ENCODE measurements at regions not wholly inside any gene's neighbourhood (a gene's known extent, or its start where the extent isn't known, plus 50 kb on each side); places are given as distances from the start of the nearest gene placed in this dataset.
"Not testable (repeated sequence)": the region's sequence is repeated elsewhere in the genome, so short reads cannot be mapped to it uniquely, and the experiment has no call there.

GRCh38 chr3:193129607-193130006, 111.4 kb upstream of the PLAAT1 start:
- H3K27me3 Mint-ChIP-seq: peaks cover 16% of the 10 kb centered on the region
- H3K9me3 Mint-ChIP-seq: peaks cover 3% of the 10 kb centered on the region
- no peak for ATAC-seq
- H3K4me3 Mint-ChIP-seq: no peak overlapping the region
- H3K4me1 Mint-ChIP-seq: no peaks in the 10 kb centered on the region
- H3K36me3 Mint-ChIP-seq: no peaks in the 10 kb centered on the region
- H3K27ac Mint-ChIP-seq: no peak overlapping the region

- H3K27me3 Mint-ChIP-seq: peaks cover 16% of the 10 kb centered on the region
- no peak for ATAC-seq
These were observed 110.4 kb upstream of the PLAAT1 start for GRCh38 chr3:193130576-193130975.

GRCh38 chr3:193132241-193132640, 108.8 kb upstream of the PLAAT1 start:
- no peak for ATAC-seq
- H3K27ac Mint-ChIP-seq: no peak overlapping the region
- no peaks in the 10 kb centered on the region for H3K36me3 Mint-ChIP-seq
- no peak overlapping the region for H3K4me3 Mint-ChIP-seq
- H3K9me3 Mint-ChIP-seq: no peaks in the 10 kb centered on the region
- no peaks in the 10 kb centered on the region for H3K4me1 Mint-ChIP-seq
- H3K27me3 Mint-ChIP-seq: peaks cover 9% of the 10 kb centered on the region

More at GRCh38 chr3:193130576-193130975, 110.4 kb upstream of the PLAAT1 start:
- Mint-ChIP-seq H3K36me3 (no peaks in the 10 kb centered on the region), H3K27ac (no peak overlapping the region), H3K4me1 (no peaks in the 10 kb centered on the region), H3K4me3 (no peak overlapping the region), H3K9me3 (peaks cover 3% of the 10 kb centered on the region)

GRCh38 chr3:193132964-193133363, 108.1 kb upstream of the PLAAT1 start:
- no peak overlapping the region for H3K4me3 Mint-ChIP-seq
- ATAC-seq: no peak

GRCh38 chr3:193134856-193135255, 106.2 kb upstream of the PLAAT1 start:
- Mint-ChIP-seq H3K27me3 (peaks cover 19% of the 10 kb centered on the region), H3K27ac (no peak overlapping the region), H3K9me3 (peaks cover 6% of the 10 kb centered on the region), H3K4me1 (no peaks in the 10 kb centered on the region), H3K4me3 (no peak overlapping the region), H3K36me3 (no peaks in the 10 kb centered on the region)
- no peak for ATAC-seq

More at GRCh38 chr3:193132964-193133363, 108.1 kb upstream of the PLAAT1 start:
- Mint-ChIP-seq H3K4me1 (no peaks in the 10 kb centered on the region), H3K27ac (no peak overlapping the region), H3K36me3 (no peaks in the 10 kb centered on the region), H3K27me3 (peaks cover 7% of the 10 kb centered on the region), H3K9me3 (no peaks in the 10 kb centered on the region)

- no peaks in the 10 kb centered on the region for H3K4me1 Mint-ChIP-seq
- no peak overlapping the region for H3K4me3 Mint-ChIP-seq
- peaks cover 9% of the 10 kb centered on the region for H3K9me3 Mint-ChIP-seq
- no peak for ATAC-seq
- H3K36me3 Mint-ChIP-seq: no peaks in the 10 kb centered on the region
- no peak overlapping the region for H3K27ac Mint-ChIP-seq
- H3K27me3 Mint-ChIP-seq: peaks cover 11% of the 10 kb centered on the region
These were observed 100.6 kb upstream of the PLAAT1 start for GRCh38 chr3:193140381-193140780.

GRCh38 chr3:193145248-193145647, 95.8 kb upstream of the PLAAT1 start:
- H3K27ac Mint-ChIP-seq: no peak overlapping the region
- H3K9me3 Mint-ChIP-seq: peaks cover 3% of the 10 kb centered on the region
- no peaks in the 10 kb centered on the region for H3K4me1 Mint-ChIP-seq
- no peak for ATAC-seq
- H3K4me3 Mint-ChIP-seq: no peak overlapping the region
- H3K27me3 Mint-ChIP-seq: no peaks in the 10 kb centered on the region
- H3K36me3 Mint-ChIP-seq: no peaks in the 10 kb centered on the region

- no peak for ATAC-seq
- Mint-ChIP-seq H3K36me3 (no peaks in the 10 kb centered on the region), H3K4me1 (no peaks in the 10 kb centered on the region), H3K27ac (no peak overlapping the region), H3K9me3 (no peaks in the 10 kb centered on the region), H3K4me3 (no peak overlapping the region), H3K27me3 (no peaks in the 10 kb centered on the region)
These were observed 92.1 kb upstream of the PLAAT1 start for GRCh38 chr3:193148688-193149473.

- Mint-ChIP-seq H3K27me3 (no peaks in the 10 kb centered on the region), H3K27ac (no peak overlapping the region)
These were observed 91.0 kb upstream of the PLAAT1 start for GRCh38 chr3:193149998-193150397.

GRCh38 chr3:193155044-193155781, 85.8 kb upstream of the PLAAT1 start:
- H3K4me3 Mint-ChIP-seq, H3K9me3 Mint-ChIP-seq, H3K36me3 Mint-ChIP-seq, H3K27me3 Mint-ChIP-seq, H3K4me1 Mint-ChIP-seq, H3K27ac Mint-ChIP-seq: not testable (repeated sequence)
- peak; percentile 41 for ATAC-seq

More at GRCh38 chr3:193149998-193150397, 91.0 kb upstream of the PLAAT1 start:
- H3K4me1 Mint-ChIP-seq: no peaks in the 10 kb centered on the region
- no peak for ATAC-seq
- H3K36me3 Mint-ChIP-seq: no peaks in the 10 kb centered on the region
- no peak overlapping the region for H3K4me3 Mint-ChIP-seq
- no peaks in the 10 kb centered on the region for H3K9me3 Mint-ChIP-seq

GRCh38 chr3:193157051-193157450, 84.0 kb upstream of the PLAAT1 start:
- Mint-ChIP-seq H3K4me3 (no peak overlapping the region), H3K27ac (no peak overlapping the region), H3K27me3 (no peaks in the 10 kb centered on the region), H3K36me3 (no peaks in the 10 kb centered on the region), H3K4me1 (no peaks in the 10 kb centered on the region), H3K9me3 (no peaks in the 10 kb centered on the region)
- no peak for ATAC-seq

GRCh38 chr3:193165431-193166120, 75.4 kb upstream of the PLAAT1 start:
- no peaks in the 10 kb centered on the region for H3K4me1 Mint-ChIP-seq
- H3K9me3 Mint-ChIP-seq: no peaks in the 10 kb centered on the region
- H3K27me3 Mint-ChIP-seq: peaks cover 9% of the 10 kb centered on the region
- no peak for ATAC-seq
- H3K27ac Mint-ChIP-seq: no peak overlapping the region
- no peak overlapping the region for H3K4me3 Mint-ChIP-seq
- no peaks in the 10 kb centered on the region for H3K36me3 Mint-ChIP-seq

- Mint-ChIP-seq H3K4me1 (no peaks in the 10 kb centered on the region), H3K27ac (no peak overlapping the region), H3K4me3 (no peak overlapping the region), H3K9me3 (no peaks in the 10 kb centered on the region), H3K36me3 (no peaks in the 10 kb centered on the region), H3K27me3 (peaks cover 9% of the 10 kb centered on the region)
- no peak for ATAC-seq
These were observed 72.1 kb upstream of the PLAAT1 start for GRCh38 chr3:193168931-193169330.

GRCh38 chr3:193174140-193174539, 66.9 kb upstream of the PLAAT1 start:
- Mint-ChIP-seq H3K4me3 (no peak overlapping the region), H3K4me1 (no peaks in the 10 kb centered on the region), H3K27me3 (peaks cover 14% of the 10 kb centered on the region), H3K9me3 (no peaks in the 10 kb centered on the region), H3K27ac (no peak overlapping the region), H3K36me3 (no peaks in the 10 kb centered on the region)
- no peak for ATAC-seq

- peaks cover 14% of the 10 kb centered on the region for H3K27me3 Mint-ChIP-seq
- H3K4me1 Mint-ChIP-seq, H3K9me3 Mint-ChIP-seq, ATAC-seq, H3K4me3 Mint-ChIP-seq, H3K36me3 Mint-ChIP-seq, H3K27ac Mint-ChIP-seq: not testable (repeated sequence)
These were observed 61.5 kb upstream of the PLAAT1 start for GRCh38 chr3:193179332-193180012.

Data from stimulated activated memory B cell treated with anti-CD40 and anti-IgM and Interleukin-4, amounts not matched to agents 10 μg/mL and 1 μg/mL and 100 μg/mL, for 72 hours (primary cell).